GM18507 (cell line): ENCODE measurements at regions not wholly inside any gene's neighbourhood (a gene's known extent, or its start where the extent isn't known, plus 50 kb on each side); places are given as distances from the start of the nearest gene placed in this dataset.
"Not testable (repeated sequence)": the region's sequence is repeated elsewhere in the genome, so short reads cannot be mapped to it uniquely, and the experiment has no call there.

Experiments used
- DNase-seq: peaks from one replicate; pipeline ENCODE4 v3.0.0; 2011; ENCODE audit warnings: low read depth; ENCODE audit not compliant: insufficient read length; ENCODE audit errors: extremely low spot score
- FAIRE-seq: peaks from 2 replicates; lab custom pipeline; 2011; peaks lifted over from hg19 to GRCh38; lab: Jason Lieb, UNC

DNA sequence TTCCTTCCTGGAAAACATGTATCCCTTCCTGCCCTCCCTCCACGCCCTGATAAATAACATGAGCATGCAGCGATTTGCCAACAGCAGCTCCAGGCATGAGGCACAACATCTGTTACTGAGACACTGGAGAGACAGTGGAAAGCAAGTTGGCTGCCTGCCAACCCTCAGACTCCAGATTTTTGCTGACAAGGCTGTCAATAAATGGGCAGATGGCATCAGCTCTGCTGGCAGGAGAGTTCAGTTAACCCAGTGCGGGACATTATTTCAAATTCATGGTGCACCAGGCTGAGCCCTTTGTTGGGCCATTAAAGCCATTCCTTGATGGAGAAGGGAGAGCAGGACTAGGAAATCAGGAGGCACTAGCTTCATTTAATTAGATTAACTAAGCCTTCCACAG is 293.3 kb downstream of the MEX3B start:
- DNase-seq = no peak

DNA sequence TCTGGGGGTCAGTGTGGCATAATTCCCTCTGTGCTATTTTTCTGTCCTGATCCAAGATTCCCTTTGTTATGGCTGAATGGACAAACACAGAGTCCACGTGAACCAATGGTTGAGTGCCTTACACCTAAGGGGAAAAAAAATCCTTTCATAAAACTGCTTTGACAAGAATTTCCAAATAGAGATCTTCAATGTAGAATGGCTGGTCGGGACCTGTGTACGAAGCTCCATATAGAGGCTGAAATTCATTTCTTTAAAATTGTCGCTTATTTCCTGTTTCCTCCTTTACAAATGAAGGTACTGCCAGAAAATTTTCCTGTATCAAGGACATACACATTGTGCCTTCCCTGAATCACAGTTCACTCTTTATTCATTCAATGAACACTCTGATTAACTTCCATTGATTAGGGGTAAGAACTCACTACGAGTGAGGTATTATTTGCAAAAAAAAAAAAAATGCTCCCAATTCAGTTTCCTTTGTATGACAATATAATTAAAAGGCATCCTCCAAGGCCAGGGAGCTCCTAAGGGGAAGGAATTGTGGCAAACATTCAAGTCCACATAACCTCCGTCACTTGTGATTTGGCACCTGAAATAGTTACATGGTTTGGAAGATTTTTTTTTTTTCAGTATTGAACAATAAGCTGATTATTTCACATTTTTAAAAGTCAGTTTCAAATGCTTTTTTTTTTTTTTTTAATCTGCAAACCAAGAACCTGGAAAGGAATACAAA is 293.8 kb downstream of the MEX3B start:
- FAIRE-seq = no peak
- no peak for DNase-seq

More for the DNA sequence above, 293.3 kb downstream of the MEX3B start:
- FAIRE-seq = no peak

DNA sequence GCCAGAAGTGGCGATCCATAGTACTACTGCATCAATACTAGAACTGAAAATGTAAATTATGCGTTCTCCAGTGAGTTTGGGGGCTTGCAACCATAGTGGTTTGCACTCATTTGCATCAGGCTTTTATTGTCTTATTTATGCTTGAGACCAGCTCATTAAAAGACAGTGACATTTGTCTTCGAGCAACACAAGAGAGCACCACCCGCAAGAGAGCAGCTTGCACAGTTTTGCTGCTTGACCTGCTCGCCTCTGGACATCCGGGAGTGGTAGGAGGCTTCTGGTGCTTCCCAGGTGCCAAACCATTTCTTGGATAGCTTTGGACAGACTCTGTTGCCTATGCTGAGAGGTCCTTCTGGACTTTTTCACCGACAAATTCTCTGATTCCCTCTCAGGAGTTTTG is 294.6 kb downstream of the MEX3B start:
- DNase-seq (no peak), FAIRE-seq (no peak)

DNA sequence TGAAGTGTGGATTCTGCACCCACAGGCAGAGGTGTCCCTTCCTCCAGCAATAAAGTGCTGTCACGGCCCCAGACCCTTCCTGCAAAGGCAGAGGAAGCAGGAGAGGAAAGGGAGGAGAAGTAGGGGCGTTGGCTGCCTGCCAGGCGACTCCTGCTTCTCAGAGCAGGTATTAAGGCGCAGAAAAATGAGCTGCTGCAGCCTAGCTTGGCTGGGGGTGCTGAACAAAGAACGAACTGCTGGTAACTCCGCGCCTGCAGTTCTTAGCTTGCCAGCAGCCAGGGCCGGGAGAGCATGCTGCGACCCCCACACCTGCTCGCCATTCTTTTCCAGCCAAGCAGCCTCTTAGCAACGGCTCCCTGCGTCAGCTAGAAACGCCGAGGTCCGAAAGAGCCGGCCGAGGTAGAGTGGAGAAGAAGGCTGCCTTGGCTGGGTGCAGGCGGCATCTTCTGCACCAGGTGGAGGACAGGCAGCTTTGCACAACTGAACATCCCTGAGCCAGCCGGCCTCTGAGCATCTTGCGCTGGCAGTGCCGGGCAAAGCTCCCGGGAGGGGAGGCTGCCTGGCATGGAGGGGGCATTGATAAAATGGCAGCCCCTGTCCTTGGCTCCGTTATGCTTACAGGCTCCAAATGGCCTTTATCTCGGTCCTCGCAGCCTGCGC is 296.0 kb downstream of the MEX3B start:
- no peak for DNase-seq
- no peak for FAIRE-seq

DNA sequence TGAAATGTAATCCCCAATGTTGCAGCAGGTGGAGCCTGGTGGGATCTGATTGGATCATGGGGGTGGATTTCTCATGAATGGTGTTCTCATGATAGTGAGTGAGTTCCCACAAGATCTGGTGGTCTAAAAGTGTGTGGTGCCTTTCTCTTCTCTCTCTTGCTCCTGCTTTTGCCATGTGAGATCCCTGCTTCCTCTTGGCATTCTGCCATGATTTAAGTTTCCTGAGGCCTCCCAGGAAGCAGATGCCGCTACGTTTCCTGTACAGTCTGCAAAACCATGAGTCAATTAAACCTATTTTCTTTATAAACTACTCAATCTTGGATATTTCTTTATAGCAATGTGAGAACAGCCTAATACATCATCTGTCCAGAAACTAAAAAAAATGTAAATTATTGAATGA is 298.3 kb downstream of the MEX3B start:
- no peak for FAIRE-seq
- DNase-seq = no peak

DNA sequence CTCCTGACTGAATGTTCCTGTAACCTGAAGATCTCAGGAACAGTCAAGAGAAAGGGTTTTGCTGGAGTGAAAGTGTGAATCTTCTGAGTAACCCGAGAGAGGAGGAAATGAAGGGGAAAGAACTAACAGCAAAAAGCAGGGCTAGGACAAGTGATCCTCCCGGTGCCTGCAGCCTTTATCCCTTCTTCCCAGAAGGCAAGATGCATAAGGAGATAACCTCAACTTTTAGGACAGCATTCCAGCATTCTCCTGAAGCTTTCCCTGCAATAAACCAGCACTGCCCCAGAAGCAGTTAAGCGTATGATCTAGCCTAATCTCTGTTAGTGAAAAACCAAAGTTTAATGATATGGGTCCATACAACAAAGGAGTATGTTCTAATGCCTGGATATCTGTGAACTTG is 298.8 kb downstream of the MEX3B start:
- no peak for FAIRE-seq
- no peak for DNase-seq

DNA sequence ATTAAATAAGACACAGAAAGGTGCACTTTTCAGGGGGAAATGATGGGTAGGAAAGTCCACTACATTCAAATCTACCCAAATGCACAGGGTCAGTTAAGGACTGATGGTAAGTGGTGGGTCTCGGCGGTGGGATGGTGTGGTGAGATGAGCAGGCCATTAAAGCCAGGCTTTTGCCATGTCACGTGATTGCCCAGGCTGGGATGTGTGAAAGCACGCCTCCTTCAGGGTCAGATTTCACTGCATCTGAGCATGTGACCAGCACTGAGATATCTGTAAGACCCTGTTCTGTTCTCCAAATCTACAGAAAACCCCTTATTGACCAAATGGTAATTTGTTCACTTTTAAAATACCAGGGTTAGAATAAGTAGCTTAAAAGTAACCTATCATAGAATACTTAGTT is 301.5 kb downstream of the MEX3B start:
- DNase-seq = no peak
- no peak for FAIRE-seq

DNA sequence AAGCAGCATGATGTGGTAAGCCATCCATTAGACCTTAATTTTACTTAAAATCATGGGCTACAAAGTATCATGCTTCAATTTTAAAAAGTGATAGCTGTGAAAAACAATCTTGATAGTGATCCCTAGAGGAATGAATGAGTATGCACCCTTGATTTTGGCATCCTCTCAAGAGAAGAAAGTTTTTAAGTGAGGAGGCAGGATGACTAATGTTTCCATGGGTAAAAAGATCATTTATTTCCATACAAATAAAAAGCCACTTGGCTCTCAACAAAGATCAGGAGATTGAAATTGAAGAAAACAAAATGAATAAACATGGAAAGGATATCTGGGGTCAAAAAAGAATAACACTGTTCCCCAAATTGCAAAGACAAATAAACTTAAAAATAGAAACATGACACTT is 305.4 kb downstream of the MEX3B start:
- DNase-seq (no peak), FAIRE-seq (no peak)

DNA sequence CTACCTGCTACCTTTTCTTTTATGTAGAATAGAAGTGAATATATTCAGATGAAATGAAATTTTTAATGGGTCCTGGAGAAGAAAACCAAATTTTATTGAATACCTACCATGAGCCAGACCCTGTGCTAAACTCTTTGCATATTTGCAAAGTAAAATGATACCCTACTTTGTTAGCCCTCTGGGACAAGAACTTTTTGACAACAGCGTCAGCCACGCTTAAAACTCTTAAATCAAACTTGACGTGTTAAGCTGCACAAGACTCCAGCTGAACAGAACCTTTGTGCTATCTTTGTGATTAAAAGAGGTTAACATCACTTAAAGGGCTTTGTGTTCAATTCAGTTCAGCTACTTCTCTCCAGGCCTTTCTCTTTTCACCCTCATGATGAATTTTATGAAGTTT is 316.5 kb downstream of the MEX3B start:
- FAIRE-seq (no peak), DNase-seq (no peak)

DNA sequence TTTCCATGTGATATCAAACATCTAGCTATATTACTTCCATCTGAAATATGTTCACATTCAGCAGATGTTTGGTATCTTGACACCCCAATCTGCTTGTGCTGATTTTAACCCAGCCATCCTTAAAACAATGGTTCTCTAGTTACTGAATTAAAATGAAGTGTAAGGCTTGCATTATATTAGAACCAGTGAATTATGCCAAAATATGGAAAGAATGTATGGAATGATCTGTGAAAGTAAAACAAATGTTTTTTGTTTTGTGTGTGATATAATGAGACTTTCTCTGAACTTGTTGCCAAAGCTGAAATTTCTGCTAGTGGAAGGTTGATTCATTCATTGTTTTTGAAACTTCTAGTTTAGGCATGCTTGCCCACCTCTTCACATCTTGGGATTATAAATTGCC is 317.1 kb downstream of the MEX3B start:
- no peak for FAIRE-seq
- DNase-seq = no peak

DNA sequence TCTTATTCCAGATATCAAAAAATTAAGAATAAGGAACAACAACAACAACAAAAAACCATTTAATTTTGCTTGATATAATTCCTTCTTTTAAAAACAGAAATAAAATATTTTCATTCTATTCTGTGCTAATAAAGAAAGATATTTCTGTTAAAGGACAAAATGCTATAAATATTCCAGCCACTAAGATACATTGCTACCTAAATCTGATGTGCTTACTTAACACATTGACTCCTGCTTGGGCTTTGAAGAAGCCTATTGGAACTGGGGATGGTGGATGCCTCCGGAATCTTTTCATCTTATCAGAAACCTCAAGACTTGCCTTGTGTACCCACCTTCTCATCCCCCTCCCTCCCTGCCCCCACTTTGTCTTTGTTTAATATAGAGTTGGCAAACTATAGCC is 320.2 kb downstream of the MEX3B start:
- no peak for FAIRE-seq
- no peak for DNase-seq

DNA sequence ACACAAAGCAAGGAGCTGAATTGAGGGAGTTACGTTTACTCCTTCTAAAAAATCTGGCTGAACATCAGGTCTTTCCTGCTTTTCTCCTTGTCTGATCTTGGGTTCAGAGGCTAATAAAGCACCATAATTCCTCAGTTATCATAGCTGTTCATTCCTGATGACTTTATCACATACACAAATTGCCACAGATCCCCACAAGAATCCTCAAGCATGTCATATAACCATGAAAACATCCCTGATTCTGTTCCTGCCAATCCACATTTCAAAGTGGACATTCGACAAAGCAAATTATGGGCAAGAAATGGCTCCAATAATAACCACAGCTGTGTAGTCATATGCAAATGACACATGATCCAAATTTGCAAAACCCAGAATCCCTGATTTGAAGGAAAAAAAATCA is 321.3 kb downstream of the MEX3B start:
- DNase-seq (no peak), FAIRE-seq (no peak)

DNA sequence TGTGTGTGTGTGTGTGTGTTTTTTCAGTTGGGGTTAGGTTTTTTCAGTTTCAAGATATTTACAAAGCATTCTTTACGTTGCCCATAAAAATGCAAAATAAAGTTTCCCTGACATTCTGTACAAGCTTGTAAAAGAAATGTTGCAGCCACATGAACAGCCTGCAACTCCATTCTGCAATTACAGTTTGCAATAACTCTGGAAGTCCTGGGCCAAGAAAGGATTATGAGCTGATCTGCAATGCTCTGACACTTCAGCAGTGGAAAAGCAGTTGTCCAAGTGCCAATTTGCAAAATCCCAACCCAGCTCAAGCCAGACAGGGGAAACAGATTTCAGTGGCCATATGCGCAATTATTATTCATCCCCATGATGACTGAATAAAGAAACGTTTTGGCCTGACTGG is 322.1 kb downstream of the MEX3B start:
- no peak for DNase-seq

DNA sequence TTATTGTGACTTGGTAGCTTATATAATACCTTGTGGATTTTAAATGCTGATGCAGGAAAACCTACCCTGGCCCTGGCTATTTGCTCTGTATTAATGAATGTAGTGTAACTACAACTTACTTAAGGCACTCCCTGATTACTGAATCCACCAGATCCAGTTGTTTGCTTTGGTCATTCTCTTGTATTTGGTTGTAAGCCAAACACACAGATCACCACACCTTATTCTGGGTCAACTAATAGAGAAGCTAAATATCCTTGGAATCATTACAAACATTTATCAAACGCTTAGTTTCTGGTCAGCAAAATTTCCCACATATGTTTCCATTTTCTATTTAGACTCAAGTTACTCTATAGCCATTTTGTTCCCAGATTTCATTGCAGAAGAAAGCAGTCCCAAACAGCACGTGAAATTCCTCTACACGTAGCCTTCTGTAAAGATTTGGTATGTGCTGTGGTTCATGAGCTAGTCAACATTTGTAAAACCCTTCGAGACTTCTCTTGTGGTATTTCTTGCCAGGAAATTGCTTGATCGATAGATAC is 322.6 kb downstream of the MEX3B start:
- DNase-seq (no peak), FAIRE-seq (no peak)

More for the DNA sequence above, 322.1 kb downstream of the MEX3B start:
- FAIRE-seq = no peak

DNA sequence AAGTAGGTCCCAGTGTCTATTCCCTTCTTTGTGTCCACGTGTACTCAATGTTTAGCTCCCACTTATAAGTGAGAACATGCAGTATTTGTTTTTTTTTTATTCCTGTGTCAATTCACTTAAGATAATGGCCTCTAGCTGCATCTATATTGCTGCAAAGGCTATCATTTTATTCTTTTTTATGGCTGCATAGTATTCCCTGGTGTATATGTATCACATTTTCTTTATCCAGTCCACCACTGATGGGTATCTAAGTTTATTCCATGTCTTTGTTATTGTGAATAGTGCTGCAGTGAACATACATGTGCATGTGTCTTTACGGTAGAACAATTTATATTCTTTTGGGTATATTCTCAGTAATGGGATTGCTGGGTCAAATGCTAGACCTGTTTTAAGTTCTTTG is 329.4 kb downstream of the MEX3B start:
- not testable (repeated sequence) for FAIRE-seq, DNase-seq

DNA sequence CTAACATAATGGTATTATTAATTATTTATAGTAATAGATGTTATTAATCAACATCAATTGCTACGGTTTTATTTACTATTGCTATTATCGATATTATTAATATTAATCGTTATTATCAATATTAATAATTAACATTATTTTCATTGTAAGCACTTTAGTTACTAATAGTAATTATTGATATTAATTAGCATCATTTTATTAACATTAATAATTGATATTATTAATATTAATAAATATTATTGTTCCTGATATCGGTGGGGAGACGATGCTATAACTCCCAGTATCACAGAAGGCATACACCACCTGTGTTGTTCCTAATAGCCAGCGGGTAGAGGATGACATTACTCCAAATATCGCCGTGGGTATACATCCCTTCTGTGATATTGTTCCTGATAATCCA is 335.5 kb downstream of the MEX3B start:
- no peak for FAIRE-seq

DNA sequence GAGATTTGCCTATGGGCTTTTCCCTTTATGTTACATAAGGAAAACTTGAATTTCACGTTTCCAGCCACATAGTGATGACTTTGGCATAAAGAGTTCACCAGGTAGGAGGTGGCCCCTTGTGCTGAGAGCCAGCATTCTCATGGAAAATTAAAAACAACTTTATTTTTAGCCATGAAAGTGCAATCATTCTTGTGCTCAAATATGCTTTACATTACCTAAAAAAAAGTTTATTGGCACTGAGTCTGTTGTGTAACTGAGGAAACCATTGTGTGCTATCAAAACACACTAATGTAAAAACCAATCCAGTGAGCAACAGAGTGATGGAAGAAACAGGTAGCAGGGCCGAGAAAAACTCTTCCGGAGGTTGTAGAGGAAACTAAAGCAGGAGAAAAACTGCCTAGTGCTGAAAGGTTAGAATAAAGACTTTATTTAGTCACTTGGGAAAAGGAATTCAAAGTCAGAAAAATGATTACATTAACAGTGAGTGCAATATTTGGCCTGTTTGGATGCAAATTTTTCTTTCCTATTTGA is 332.9 kb upstream of the TMC3 start:
- not testable (repeated sequence) for FAIRE-seq, DNase-seq

More for the DNA sequence above, 335.5 kb downstream of the MEX3B start:
- DNase-seq = no peak

DNA sequence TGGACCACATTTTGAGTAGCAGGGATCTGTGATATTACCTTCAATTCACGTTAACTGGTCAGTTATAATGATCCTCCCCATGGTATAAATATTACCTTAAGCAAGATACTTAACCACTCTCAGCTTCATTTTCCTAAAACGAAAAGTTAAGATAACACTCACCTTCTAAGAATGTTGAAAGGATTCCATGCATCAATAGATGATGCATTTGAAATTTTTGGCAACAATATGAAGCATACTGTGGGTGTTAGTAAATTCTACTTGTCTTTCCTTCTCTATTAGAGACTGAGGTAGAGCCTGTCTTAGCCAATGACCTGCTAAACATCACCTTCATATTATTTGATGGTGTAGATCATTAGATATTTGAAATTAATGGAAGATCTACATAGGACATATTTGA is 331.7 kb upstream of the TMC3 start:
- not testable (repeated sequence) for FAIRE-seq, DNase-seq

DNA sequence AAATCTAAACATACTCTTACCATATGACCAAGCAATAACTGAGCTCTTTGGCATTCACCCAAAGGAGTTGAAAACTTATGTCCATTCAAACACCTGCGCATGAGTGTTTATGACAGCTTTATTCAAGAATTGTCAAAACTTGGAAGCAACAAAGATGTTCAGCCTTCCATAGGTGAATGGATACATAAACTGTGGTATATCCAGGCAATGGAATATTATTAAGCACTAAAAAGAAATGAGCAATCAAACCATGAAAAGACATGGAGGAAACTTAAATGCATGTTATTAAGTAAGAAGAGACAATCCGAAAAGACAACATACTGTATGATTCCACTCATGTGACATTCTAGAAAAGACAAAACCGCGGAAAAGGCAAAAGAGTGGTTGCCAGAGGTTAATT is 312.0 kb upstream of the TMC3 start:
- DNase-seq = no peak
- FAIRE-seq = no peak

DNA sequence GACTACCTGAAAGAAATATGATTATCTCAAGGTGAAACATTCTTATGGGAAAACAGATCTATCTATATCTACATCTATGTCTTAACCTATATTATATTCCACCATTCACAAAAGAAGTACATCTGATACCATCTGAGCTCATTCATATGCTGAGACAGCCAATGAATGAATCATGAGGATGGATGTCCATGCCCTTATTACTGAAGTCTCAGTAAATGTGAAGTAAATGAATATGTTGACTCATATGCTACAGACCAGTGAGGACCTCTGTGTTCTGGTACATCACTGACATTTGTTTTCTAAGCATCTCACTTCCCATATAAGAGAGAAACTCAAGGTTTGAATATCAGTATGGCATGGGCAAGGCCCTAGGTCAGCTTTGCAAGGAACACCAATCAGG is 311.2 kb upstream of the TMC3 start:
- FAIRE-seq = no peak
- no peak for DNase-seq

DNA sequence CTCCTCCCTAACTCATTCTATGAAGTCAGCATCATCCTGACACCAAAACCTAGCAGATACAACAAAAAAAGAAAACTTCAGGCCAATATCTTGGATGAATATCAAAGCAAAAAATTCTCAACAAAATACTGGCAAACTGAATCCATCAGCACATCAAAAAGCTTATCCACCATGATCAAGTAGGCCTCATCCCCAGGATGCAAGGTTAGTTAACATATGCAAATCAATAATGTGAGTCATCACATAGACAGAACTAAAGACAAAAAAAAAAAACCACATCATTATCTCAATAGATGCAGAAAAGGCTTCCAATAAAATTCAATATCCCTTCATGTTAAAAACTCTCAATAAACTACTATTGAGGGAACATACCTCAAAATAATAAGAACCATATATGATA is 306.8 kb upstream of the TMC3 start:
- FAIRE-seq = no peak
- DNase-seq = no peak
